CD8-positive, alpha-beta memory T cell (primary cell): ENCODE measurements at regions not wholly inside any gene's neighbourhood (a gene's known extent, or its start where the extent isn't known, plus 50 kb on each side); places are given as distances from the start of the nearest gene placed in this dataset.

ENCODE experiments used
- CTCF ChIA-PET: fragments of 350-600 bp; sonication (Branson Sonifier 250); formaldehyde crosslinking; loops from one replicate; lab custom pipeline; 2021; ENCODE audit warnings: antibody characterized with exemption; lab: Charles Lee
- POLR2A ChIA-PET: fragments of 350-600 bp; sonication (Branson Sonifier 250); formaldehyde crosslinking; loops from one replicate; lab custom pipeline; 2021; ENCODE audit warnings: antibody characterized with exemption; lab: Charles Lee
- DNase-seq, 5 donors: peaks; one replicate each; pipeline versions ENCODE4 v3.0.0 to v3.0.0-alpha.2; 2020 to 2022; ENCODE audit warnings: mixed read lengths in 1 of 5
- H3K27ac ChIP-seq: one replicate; pipeline ENCODE4 v1.7.0; 2013; ENCODE audit warnings: low read depth, mild to moderate bottlenecking, low read length, moderate library complexity
- H3K27me3 ChIP-seq: 2 replicates; pipeline ENCODE4 v1.7.0; 2013; ENCODE audit warnings: low read length, mild to moderate bottlenecking; ENCODE audit not compliant: insufficient read depth, poor library complexity, severe bottlenecking
- H3K36me3 ChIP-seq: 2 replicates; pipeline ENCODE4 v1.7.0; 2013; ENCODE audit warnings: mild to moderate bottlenecking, low read length, moderate library complexity; ENCODE audit not compliant: insufficient read depth
- H3K4me1 ChIP-seq: 2 replicates; pipeline ENCODE4 v1.7.0; 2013; ENCODE audit warnings: mild to moderate bottlenecking, low read length, moderate library complexity; ENCODE audit not compliant: insufficient read depth
- H3K4me3 ChIP-seq: 2 replicates; pipeline ENCODE4 v1.7.0; 2013; ENCODE audit warnings: mild to moderate bottlenecking, low read length
- H3K9me3 ChIP-seq: 2 replicates; pipeline ENCODE4 v1.7.0; 2013; ENCODE audit warnings: mild to moderate bottlenecking, low read length
- H3K27ac Mint-ChIP-seq, 8 donors: one replicate each; pipeline ENCODE4 v1.8.0; 2020 to 2021; ENCODE audit warnings: mixed read lengths in 8 of 8, mild to moderate bottlenecking in 6 of 8, inconsistent platforms in 3 of 8, moderate library complexity in 3 of 8
- H3K27me3 Mint-ChIP-seq, 2 donors: one replicate each; pipeline ENCODE4 v1.8.0; 2020 to 2021; ENCODE audit warnings: mixed read lengths in 2 of 2, mild to moderate bottlenecking in 1 of 2, moderate library complexity in 1 of 2
- H3K36me3 Mint-ChIP-seq, 3 donors: one replicate each; pipeline ENCODE4 v1.8.0; 2020 to 2021; ENCODE audit warnings: mixed read lengths in 3 of 3, inconsistent platforms in 1 of 3, mild to moderate bottlenecking in 1 of 3
- H3K4me1 Mint-ChIP-seq, 3 donors: one replicate each; pipeline ENCODE4 v1.8.0; 2020 to 2021; ENCODE audit warnings: mixed read lengths in 3 of 3, inconsistent platforms in 1 of 3, mild to moderate bottlenecking in 1 of 3
- H3K4me3 Mint-ChIP-seq, 7 donors: one replicate each; pipeline ENCODE4 v1.8.0; 2020 to 2021; ENCODE audit warnings: mixed read lengths in 7 of 7, mild to moderate bottlenecking in 6 of 7, moderate library complexity in 4 of 7, inconsistent platforms in 2 of 7
- H3K9me3 Mint-ChIP-seq, 5 donors: one replicate each; pipeline ENCODE4 v1.8.0; 2020 to 2022; ENCODE audit warnings: mixed read lengths in 5 of 5, mild to moderate bottlenecking in 3 of 5, moderate library complexity in 2 of 5, inconsistent platforms in 1 of 5

DNA sequence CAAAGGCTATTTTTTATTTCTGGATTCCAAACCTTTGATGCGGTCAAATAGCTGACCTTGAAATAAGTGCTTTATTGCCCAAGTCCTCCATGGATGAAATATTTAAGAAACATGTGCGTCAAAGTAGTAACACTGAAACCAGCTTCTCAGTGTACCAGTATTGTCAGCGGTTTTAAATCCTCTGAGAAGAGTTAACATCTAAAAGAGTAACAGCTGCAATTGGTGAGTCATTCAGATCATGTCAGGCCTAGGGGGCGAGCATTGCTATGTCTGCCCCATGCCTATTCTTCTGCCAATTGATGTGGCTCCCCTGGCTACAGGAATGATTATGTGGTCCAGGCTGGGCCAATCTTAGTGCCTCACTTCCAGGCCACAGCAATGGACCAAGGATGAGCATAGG is 263.3 kb upstream of the SORL1-AS1 start:
- H3K4me3 Mint-ChIP-seq: no peak overlapping the region
- DNase-seq: no peak
- H3K9me3 ChIP-seq: no peaks in the 10 kb centered on the region
- H3K4me1 ChIP-seq: no peaks in the 10 kb centered on the region
- H3K4me1 Mint-ChIP-seq: no peaks in the 10 kb centered on the region
- CTCF ChIA-PET: no interaction called here
- POLR2A ChIA-PET: no interaction called here
- no peak overlapping the region for H3K27ac Mint-ChIP-seq
- no peaks in the 10 kb centered on the region for H3K36me3 ChIP-seq
- no peaks in the 10 kb centered on the region for H3K27me3 ChIP-seq
- peaks cover 12 to 26% of the 10 kb centered on the region in 2 donors for H3K27me3 Mint-ChIP-seq
- H3K4me3 ChIP-seq: no peak overlapping the region
- H3K9me3 Mint-ChIP-seq: peaks cover 0 to 6% (median 3%) of the 10 kb centered on the region in 5 donors
- H3K27ac ChIP-seq: no peak overlapping the region
- peaks cover 0 to 21% (median 2%) of the 10 kb centered on the region in 3 donors for H3K36me3 Mint-ChIP-seq

DNA sequence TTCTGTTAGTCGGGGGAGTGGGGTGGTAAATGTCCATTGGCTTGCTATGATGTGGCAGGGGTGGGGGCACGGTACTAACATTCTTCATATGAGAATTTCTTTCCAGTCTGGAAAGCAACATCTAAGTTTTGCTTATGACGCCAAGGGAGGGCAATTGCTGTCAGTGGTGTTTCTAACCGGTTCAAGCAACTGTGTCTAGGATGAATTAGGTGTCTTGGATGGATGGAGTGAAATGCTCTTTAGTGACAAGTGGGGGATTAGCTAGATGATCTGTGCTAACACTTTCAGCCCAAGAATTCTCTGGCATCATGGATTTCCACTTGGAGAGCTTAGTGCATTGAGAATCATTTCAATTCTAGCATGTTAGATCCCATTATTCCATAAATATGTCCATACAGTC is 262.6 kb upstream of the SORL1-AS1 start:
- Mint-ChIP-seq H3K9me3 (peaks cover 0 to 3% (median 0%) of the 10 kb centered on the region in 5 donors), H3K4me1 (no peaks in the 10 kb centered on the region), H3K27ac (peak overlapping the region in 1 of 8 donors; percentile 43), H3K36me3 (peaks cover 0 to 17% (median under 1%) of the 10 kb centered on the region in 3 donors), H3K27me3 (peaks cover 8 to 23% of the 10 kb centered on the region in 2 donors), H3K4me3 (no peak overlapping the region)
- Histone ChIP-seq H3K9me3 (no peaks in the 10 kb centered on the region), H3K27ac (no peak overlapping the region), H3K27me3 (no peaks in the 10 kb centered on the region), H3K36me3 (no peaks in the 10 kb centered on the region), H3K4me3 (no peak overlapping the region), H3K4me1 (no peaks in the 10 kb centered on the region)
- DNase-seq: no peak
- POLR2A ChIA-PET: no interaction called here
- CTCF ChIA-PET: no interaction called here

DNA sequence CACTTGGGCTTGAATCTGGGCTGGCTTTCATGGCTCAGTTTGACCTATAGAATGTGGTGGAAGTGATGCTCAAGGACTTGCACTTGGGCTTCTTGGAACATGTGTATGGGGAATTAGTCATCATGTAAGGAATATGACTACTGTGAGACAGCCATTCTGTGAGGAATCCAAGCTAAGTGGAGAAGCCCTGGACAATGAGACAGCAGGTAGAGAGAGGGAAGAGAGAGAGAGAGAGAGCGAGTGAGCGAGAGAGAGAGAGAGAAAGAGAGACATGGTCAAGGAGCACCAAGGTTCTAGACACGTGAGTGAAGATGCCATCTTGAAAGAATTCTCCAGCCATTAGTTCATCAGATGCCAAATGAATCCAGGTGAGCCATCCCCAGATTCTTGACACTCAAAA is 261.6 kb upstream of the SORL1-AS1 start:
- H3K27me3 ChIP-seq: no peaks in the 10 kb centered on the region
- H3K4me1 ChIP-seq: no peaks in the 10 kb centered on the region
- H3K27ac Mint-ChIP-seq: no peak overlapping the region
- H3K9me3 Mint-ChIP-seq: no peaks in the 10 kb centered on the region
- H3K4me3 Mint-ChIP-seq: no peak overlapping the region
- ChIA-PET CTCF (no interaction called here), POLR2A (no interaction called here)
- H3K4me3 ChIP-seq: no peak overlapping the region
- DNase-seq: no peak
- H3K27me3 Mint-ChIP-seq: peaks cover 3 to 13% of the 10 kb centered on the region in 2 donors
- no peaks in the 10 kb centered on the region for H3K4me1 Mint-ChIP-seq
- no peak overlapping the region for H3K27ac ChIP-seq
- peaks cover 0 to 7% (median 0%) of the 10 kb centered on the region in 3 donors for H3K36me3 Mint-ChIP-seq
- no peaks in the 10 kb centered on the region for H3K9me3 ChIP-seq
- no peaks in the 10 kb centered on the region for H3K36me3 ChIP-seq

DNA sequence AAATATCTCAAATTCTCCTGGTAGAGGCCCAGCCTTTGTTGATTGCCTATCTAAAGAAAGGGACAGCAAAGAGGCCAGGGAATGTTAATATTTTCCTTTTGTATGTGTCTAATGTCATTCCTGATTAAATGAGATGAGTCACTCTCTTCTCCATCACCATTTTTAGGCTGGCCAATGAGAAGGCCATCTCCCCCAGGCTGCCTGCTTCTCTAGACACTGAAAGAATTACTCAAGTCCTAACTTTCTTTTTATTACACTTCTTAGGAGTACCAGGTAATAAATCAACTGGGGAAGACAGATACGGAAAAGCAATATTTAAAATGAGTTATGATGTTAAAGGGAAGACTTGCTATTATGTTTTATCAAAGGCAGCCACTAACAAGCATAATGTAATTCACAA is 259.2 kb upstream of the SORL1-AS1 start:
- Histone ChIP-seq H3K4me3 (no peak overlapping the region), H3K27me3 (no peaks in the 10 kb centered on the region), H3K4me1 (no peaks in the 10 kb centered on the region), H3K9me3 (no peaks in the 10 kb centered on the region), H3K36me3 (no peaks in the 10 kb centered on the region), H3K27ac (no peak overlapping the region)
- ChIA-PET POLR2A (no interaction called here), CTCF (no interaction called here)
- no peaks in the 10 kb centered on the region for H3K4me1 Mint-ChIP-seq
- H3K36me3 Mint-ChIP-seq: peaks cover 0 to 3% (median 3%) of the 10 kb centered on the region in 3 donors
- no peak overlapping the region for H3K4me3 Mint-ChIP-seq
- no peak overlapping the region for H3K27ac Mint-ChIP-seq
- no peaks in the 10 kb centered on the region for H3K9me3 Mint-ChIP-seq
- no peak for DNase-seq
- H3K27me3 Mint-ChIP-seq: peaks cover 0 to 5% of the 10 kb centered on the region in 2 donors

DNA sequence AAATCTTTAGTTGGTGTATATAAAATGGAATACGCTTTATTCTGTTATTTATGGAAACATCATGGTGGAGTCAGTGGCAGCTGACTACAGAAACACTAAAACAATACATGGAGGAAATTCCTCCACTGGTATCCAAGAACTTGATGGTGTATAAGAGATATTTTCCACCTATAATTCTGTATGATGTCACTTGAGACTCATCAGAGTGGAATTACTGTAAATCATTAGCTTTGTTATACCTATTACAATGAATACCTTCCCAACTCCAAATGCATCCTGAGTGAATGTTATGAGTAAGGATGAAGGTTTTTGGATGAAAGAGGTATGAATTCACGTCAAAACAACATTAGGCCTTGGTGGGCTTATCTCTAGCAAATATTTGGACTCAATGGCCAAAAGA is 258.5 kb upstream of the SORL1-AS1 start:
- no peaks in the 10 kb centered on the region for H3K9me3 Mint-ChIP-seq
- ChIA-PET CTCF (no interaction called here), POLR2A (no interaction called here)
- H3K4me3 Mint-ChIP-seq: no peak overlapping the region
- H3K36me3 Mint-ChIP-seq: peaks cover 0 to 3% (median 3%) of the 10 kb centered on the region in 3 donors
- no peaks in the 10 kb centered on the region for H3K4me1 ChIP-seq
- H3K27ac ChIP-seq: no peak overlapping the region
- H3K4me1 Mint-ChIP-seq: no peaks in the 10 kb centered on the region
- no peak overlapping the region for H3K4me3 ChIP-seq
- H3K27me3 Mint-ChIP-seq: peaks cover 0 to 5% of the 10 kb centered on the region in 2 donors
- H3K9me3 ChIP-seq: no peaks in the 10 kb centered on the region
- H3K27me3 ChIP-seq: no peaks in the 10 kb centered on the region
- no peak overlapping the region for H3K27ac Mint-ChIP-seq
- no peaks in the 10 kb centered on the region for H3K36me3 ChIP-seq
- no peak for DNase-seq

DNA sequence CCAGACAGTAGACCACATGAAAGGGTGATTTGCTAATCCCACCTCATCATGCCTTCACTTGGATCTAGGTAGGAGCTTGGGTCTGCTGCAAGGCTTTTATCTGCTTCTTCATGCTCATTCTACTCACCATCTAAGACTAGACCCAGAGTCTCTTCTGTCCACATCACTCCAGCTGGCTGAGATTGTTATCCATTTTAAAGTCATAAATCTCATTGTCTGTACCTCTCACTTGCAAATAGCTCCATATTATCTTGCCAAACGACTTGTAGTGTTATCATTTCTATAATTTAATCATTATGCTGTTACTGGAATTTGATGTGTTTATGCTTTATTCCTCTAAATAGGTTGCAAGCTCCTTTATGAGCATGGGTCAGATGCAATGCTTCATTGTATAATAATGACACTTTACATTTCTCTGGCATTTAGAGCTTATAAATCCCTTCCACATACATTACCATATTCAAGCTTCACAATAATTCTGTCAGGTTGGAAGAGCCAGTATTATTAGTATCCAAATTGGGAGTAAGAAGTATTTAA is 254.2 kb upstream of the SORL1-AS1 start:
- POLR2A ChIA-PET: no interaction called here

DNA sequence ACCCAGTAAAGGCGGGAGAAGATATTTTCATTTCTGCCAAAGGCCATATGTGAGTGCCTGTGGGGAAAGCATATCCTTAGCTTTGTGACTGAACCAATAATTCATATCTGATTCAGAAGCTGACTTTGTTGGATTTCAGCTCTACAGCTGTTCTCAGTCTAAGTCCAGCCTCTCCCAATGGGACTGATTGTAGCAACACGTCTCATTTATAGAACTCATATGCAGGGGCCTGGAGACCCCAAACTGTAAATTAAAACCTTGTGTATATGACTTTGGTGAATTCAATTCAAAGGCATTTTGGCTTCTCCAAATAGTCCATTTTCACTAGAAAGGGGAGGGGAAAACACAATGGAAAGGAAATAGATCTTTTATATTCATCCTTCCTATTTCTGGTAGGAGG is 250.4 kb upstream of the SORL1-AS1 start:
- Histone ChIP-seq H3K4me3 (no peak overlapping the region), H3K4me1 (no peaks in the 10 kb centered on the region), H3K27ac (no peak overlapping the region), H3K9me3 (no peaks in the 10 kb centered on the region), H3K27me3 (no peaks in the 10 kb centered on the region), H3K36me3 (no peaks in the 10 kb centered on the region)
- peaks cover 5 to 14% of the 10 kb centered on the region in 2 donors for H3K27me3 Mint-ChIP-seq
- H3K9me3 Mint-ChIP-seq: no peaks in the 10 kb centered on the region
- no peak overlapping the region for H3K27ac Mint-ChIP-seq
- peaks cover 0 to 8% (median 7%) of the 10 kb centered on the region in 3 donors for H3K36me3 Mint-ChIP-seq
- ChIA-PET POLR2A (no interaction called here), CTCF (no interaction called here)
- H3K4me3 Mint-ChIP-seq: no peak overlapping the region
- no peaks in the 10 kb centered on the region for H3K4me1 Mint-ChIP-seq
- no peak for DNase-seq

More for the DNA sequence above, 254.2 kb upstream of the SORL1-AS1 start:
- H3K36me3 Mint-ChIP-seq: peaks cover 0 to 8% (median 7%) of the 10 kb centered on the region in 3 donors
- Histone ChIP-seq H3K27me3 (no peaks in the 10 kb centered on the region), H3K9me3 (no peaks in the 10 kb centered on the region), H3K27ac (no peak overlapping the region), H3K4me3 (no peak overlapping the region), H3K4me1 (no peaks in the 10 kb centered on the region), H3K36me3 (no peaks in the 10 kb centered on the region)
- H3K4me3 Mint-ChIP-seq: no peak overlapping the region
- H3K27ac Mint-ChIP-seq: peak overlapping the region in 1 of 8 donors; percentile 2
- H3K4me1 Mint-ChIP-seq: no peaks in the 10 kb centered on the region
- peaks cover 4 to 10% of the 10 kb centered on the region in 2 donors for H3K27me3 Mint-ChIP-seq
- no peak for DNase-seq
- no peaks in the 10 kb centered on the region for H3K9me3 Mint-ChIP-seq
- CTCF ChIA-PET: no interaction called here

DNA sequence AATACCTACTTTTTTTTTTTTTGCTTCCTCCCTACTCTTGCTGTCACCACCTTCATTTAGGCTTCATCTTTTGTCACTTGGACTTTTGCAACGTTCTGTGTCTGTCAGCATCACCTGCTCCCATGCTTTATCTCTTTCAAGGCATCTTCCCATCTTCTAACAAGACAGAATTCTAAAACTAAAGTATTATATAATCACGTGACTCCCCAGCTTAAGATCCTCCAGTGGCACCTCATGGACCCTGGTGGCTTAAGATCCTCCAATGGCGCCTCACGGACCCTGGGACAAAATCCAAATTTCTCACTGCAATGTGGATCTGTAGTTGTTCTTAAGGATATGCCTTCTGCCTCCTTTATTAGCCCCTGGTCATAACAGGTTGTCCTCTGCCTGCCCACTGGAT is 248.2 kb upstream of the SORL1-AS1 start:
- CTCF ChIA-PET: no interaction called here
- peaks cover 0 to 7% (median 6%) of the 10 kb centered on the region in 3 donors for H3K36me3 Mint-ChIP-seq
- POLR2A ChIA-PET: no interaction called here

More for the DNA sequence above, 248.2 kb upstream of the SORL1-AS1 start:
- Mint-ChIP-seq H3K27ac (no peak overlapping the region), H3K4me1 (no peaks in the 10 kb centered on the region), H3K4me3 (no peak overlapping the region), H3K9me3 (no peaks in the 10 kb centered on the region), H3K27me3 (peaks cover 5 to 23% of the 10 kb centered on the region in 2 donors)
- no peaks in the 10 kb centered on the region for H3K9me3 ChIP-seq
- no peak overlapping the region for H3K4me3 ChIP-seq
- H3K27ac ChIP-seq: no peak overlapping the region
- DNase-seq: no peak
- H3K36me3 ChIP-seq: no peaks in the 10 kb centered on the region
- no peaks in the 10 kb centered on the region for H3K27me3 ChIP-seq
- H3K4me1 ChIP-seq: no peaks in the 10 kb centered on the region
